ENCODE measurements at regions not wholly inside any gene's neighbourhood (a gene's known extent, or its start where the extent isn't known, plus 50 kb on each side); places are given as distances from the start of the nearest gene placed in this dataset.

- H3K27ac ChIP-seq (ENCODE audit: insufficient read depth, low read length), result no peak overlapping the region
- no peaks in the 10 kb centered on the region for H4K20me1 ChIP-seq (ENCODE audit: insufficient read depth, low read length)
- H2AK9ac ChIP-seq (replicated peaks; ENCODE audit: low read depth, low read length, poor library complexity), result no peak overlapping the region
- H2BK120ac ChIP-seq (ENCODE audit: low read depth, low read length), result no peak overlapping the region
- 79% methylated on average over 3 of the region's 5 CpGs; no CpG with 5 or more reads in 1 of the 2 experiments for WGBS, 2 experiments (ENCODE audit: extremely low coverage in 2 of 2, insufficient read length in 1 of 2)
- no peak overlapping the region for H3K56ac ChIP-seq (ENCODE audit: extremely low read depth, insufficient read depth, low read length)
- no peaks in the 10 kb centered on the region for H3K27me3 ChIP-seq (ENCODE audit: control insufficient read depth, insufficient read depth, low read length)
- H2AFZ ChIP-seq (replicated peaks; ENCODE audit: low read length, poor library complexity), result no peak overlapping the region
- no peaks in the 10 kb centered on the region for H3K36me3 ChIP-seq (ENCODE audit: control insufficient read depth, insufficient read depth, low read length)
- H3K4ac ChIP-seq (ENCODE audit: low read depth, low read length), result no peak overlapping the region
- no peak overlapping the region for H3K18ac ChIP-seq (ENCODE audit: low read depth, low read length)
- no peaks in the 10 kb centered on the region for H3K4me1 ChIP-seq (ENCODE audit: control insufficient read depth, insufficient read depth, low read length)
- ChIA-PET POLR2A (ENCODE audit: unreplicated experiment) (no interaction called here), CTCF (no interaction called here)
- H4K5ac ChIP-seq (ENCODE audit: low read depth, low read length), result no peak overlapping the region
- no peak overlapping the region for H4K8ac ChIP-seq (ENCODE audit: low read depth in 2 of 2, low read length in 2 of 2)
- H3K79me1 ChIP-seq (ENCODE audit: low read depth in 1 of 2, low read length in 2 of 2), result no peaks in the 10 kb centered on the region
- H4K91ac ChIP-seq (ENCODE audit: insufficient read depth, low read depth, low read length), result no peak overlapping the region
- in situ Hi-C loops (cut with MboI; ENCODE audit: low sequenced_read_pairs) (no loop called here), dilution Hi-C loops (cut with HindIII; ENCODE audit: low sequenced_read_pairs, unreplicated experiment) (no loop called here), intact Hi-C loops (cut with micrococcal nuclease) (no loop called here)
- H3K9ac ChIP-seq (ENCODE audit: low read depth, low read length), result no peak overlapping the region
- H3K9me3 ChIP-seq (ENCODE audit: control insufficient read depth, insufficient read depth, low read length), result no peaks in the 10 kb centered on the region; the same call in 1 of the 2 replicates
- no peak for DNase-seq
- H3K4me2 ChIP-seq (ENCODE audit: low read depth, low read length), result no peak overlapping the region
- no TSS peak for BruUV-seq (replicated peaks)
- no peak overlapping the region for H3K4me3 ChIP-seq (ENCODE audit: insufficient read depth, low read depth, low read length)
- H3K14ac ChIP-seq (replicated peaks; ENCODE audit: low read depth, low read length), result no peak overlapping the region
- H3K23ac ChIP-seq (ENCODE audit: low read depth, low read length), result no peak overlapping the region
- no peak for TF ChIP-seq ELK1 (IDR thresholded peaks at IDR 0.05; ENCODE audit: borderline replicate concordance, low read depth, low read length)
- no peak for TF ChIP-seq RCOR1 (IDR thresholded peaks at IDR 0.05; ENCODE audit: insufficient replicate concordance, low read length)
- no peak for TF ChIP-seq RFX5 (IDR thresholded peaks at IDR 0.05; ENCODE audit: low read depth, low read length)
- no peak for TF ChIP-seq CTCF (conservative IDR thresholded peaks at IDR 0.05; ENCODE audit: low read depth, low read length)
- TF ChIP-seq FOS (IDR thresholded peaks at IDR 0.05; ENCODE audit: low read depth, low read length), result no peak
- no peak for TF ChIP-seq CHD1 (IDR thresholded peaks at IDR 0.05; ENCODE audit: low read depth, low read length)
- TF ChIP-seq MAFK (IDR thresholded peaks at IDR 0.05; ENCODE audit: low read depth, low read length), result no peak
- no peak for TF ChIP-seq SMC3 (IDR thresholded peaks at IDR 0.05; ENCODE audit: low read depth, low read length)
- TF ChIP-seq MXI1 (IDR thresholded peaks at IDR 0.05; ENCODE audit: borderline replicate concordance, low read depth, low read length), result no peak
- TF ChIP-seq CEBPB (IDR thresholded peaks at IDR 0.05; ENCODE audit: low read depth, low read length), result no peak
- TF ChIP-seq POLR2A (IDR thresholded peaks at IDR 0.05; ENCODE audit: low read depth, low read length), result no peak
- no peak for TF ChIP-seq MAZ (IDR thresholded peaks at IDR 0.05; ENCODE audit: borderline replicate concordance, low read depth, low read length)
- no peak for TF ChIP-seq RAD21 (IDR thresholded peaks at IDR 0.05; ENCODE audit: low read length)
- no peak for TF ChIP-seq USF2 (IDR thresholded peaks at IDR 0.05; ENCODE audit: low read depth, low read length)
- TF ChIP-seq NFE2L2 (IDR thresholded peaks at IDR 0.05; ENCODE audit: low read depth, low read length), result no peak
- TF ChIP-seq BHLHE40 (IDR thresholded peaks at IDR 0.05; ENCODE audit: low read depth, low read length), result no peak
- no peak overlapping the region for H2BK15ac ChIP-seq (ENCODE audit: low read depth, low read length)
- no peak for ATAC-seq (ENCODE audit: low read depth)
- H2AK5ac ChIP-seq (ENCODE audit: low read depth, low read length), result no peak overlapping the region
- no peaks in the 10 kb centered on the region for H3K9me1 ChIP-seq (ENCODE audit: insufficient read depth, low read length)
- H2BK20ac ChIP-seq (ENCODE audit: low read depth, low read length), result no peak overlapping the region
- H2BK5ac ChIP-seq (ENCODE audit: low read depth, low read length, poor library complexity, severe bottlenecking), result no peak overlapping the region
These were observed 585.4 kb downstream of the SNAPC1 start for GRCh38 chr14:62347562-62348011.

All from IMR-90 (cell line).